GM19025 (cell line): ENCODE measurements at regions not wholly inside any gene's neighbourhood (a gene's known extent, or its start where the extent isn't known, plus 50 kb on each side); places are given as distances from the start of the nearest gene placed in this dataset.
"Not testable (repeated sequence)": the region's sequence is repeated elsewhere in the genome, so short reads cannot be mapped to it uniquely, and the experiment has no call there.

Experiments used
- ATAC-seq: cut with Tn5 transposase; IDR thresholded peaks from one replicate; pipeline ENCODE4 v1.9.1; 2021; ENCODE audit warnings: mild to moderate bottlenecking, low read depth, moderate library complexity; ENCODE audit not compliant: unreplicated experiment

DNA sequence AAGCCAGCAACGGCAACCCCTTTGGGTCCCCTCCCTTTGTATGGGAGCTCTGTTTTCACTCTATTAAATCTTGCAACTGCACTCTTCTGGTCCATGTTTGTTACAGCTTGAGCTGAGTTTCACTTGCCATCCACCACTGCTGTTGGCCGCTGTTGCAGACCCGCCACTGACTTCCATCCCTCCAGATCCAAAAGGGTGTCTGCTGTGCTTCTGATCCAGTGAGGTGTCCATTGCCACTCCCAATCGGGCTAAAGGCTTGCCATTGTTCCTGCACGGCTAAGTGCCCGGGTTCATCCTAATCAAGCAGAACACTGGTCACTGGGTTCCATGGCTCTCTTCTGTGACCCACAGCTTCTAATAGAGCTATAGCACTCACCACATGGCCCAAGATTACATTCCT lies 615.1 kb downstream of the CETN3 start:
- ATAC-seq: not testable (repeated sequence)

GRCh38 chr5:89779734-89780133 lies 629.8 kb downstream of the CETN3 start:
- ATAC-seq: not testable (repeated sequence)

- ATAC-seq: no peak
Observed at GRCh38 chr5:89777758-89778157, 631.8 kb downstream of the CETN3 start.

- no peak for ATAC-seq
Observed at GRCh38 chr5:89769975-89770374, 639.6 kb downstream of the CETN3 start.

GRCh38 chr5:89759802-89760201 lies 649.8 kb downstream of the CETN3 start:
- ATAC-seq: no peak

GRCh38 chr5:89758146-89758545 lies 651.4 kb downstream of the CETN3 start:
- no peak for ATAC-seq

- no peak for ATAC-seq
Observed at GRCh38 chr5:89756955-89757354, 652.6 kb downstream of the CETN3 start.

DNA sequence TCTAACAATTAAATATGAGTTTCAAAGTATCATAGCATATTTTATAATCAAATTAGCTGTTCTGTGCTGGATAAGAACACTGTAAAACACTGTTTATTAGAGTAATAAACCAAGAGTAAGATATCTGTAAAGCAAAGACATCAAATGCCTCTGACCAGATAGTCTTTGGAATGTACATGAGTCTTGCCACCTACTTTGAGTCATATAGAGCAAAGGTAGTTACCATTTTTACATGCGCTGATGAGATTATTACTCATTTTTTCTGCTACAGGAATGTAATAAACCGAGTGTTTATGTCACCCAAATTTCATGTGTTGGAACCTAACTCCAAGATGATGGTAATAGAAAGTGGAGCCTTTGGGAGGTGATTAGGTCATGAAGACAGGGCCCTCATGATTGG lies 654.5 kb downstream of the CETN3 start:
- ATAC-seq: no peak

- ATAC-seq: no peak
Observed at GRCh38 chr5:89735082-89735481, 674.5 kb downstream of the CETN3 start.

- no peak for ATAC-seq
Observed at GRCh38 chr5:89733772-89734171, 675.8 kb downstream of the CETN3 start.

GRCh38 chr5:89729623-89730301 lies 679.8 kb downstream of the CETN3 start:
- ATAC-seq: no peak

GRCh38 chr5:89728750-89729149 lies 680.8 kb downstream of the CETN3 start:
- ATAC-seq: no peak

- no peak for ATAC-seq
Observed at GRCh38 chr5:89728134-89728533, 681.4 kb downstream of the CETN3 start.

DNA sequence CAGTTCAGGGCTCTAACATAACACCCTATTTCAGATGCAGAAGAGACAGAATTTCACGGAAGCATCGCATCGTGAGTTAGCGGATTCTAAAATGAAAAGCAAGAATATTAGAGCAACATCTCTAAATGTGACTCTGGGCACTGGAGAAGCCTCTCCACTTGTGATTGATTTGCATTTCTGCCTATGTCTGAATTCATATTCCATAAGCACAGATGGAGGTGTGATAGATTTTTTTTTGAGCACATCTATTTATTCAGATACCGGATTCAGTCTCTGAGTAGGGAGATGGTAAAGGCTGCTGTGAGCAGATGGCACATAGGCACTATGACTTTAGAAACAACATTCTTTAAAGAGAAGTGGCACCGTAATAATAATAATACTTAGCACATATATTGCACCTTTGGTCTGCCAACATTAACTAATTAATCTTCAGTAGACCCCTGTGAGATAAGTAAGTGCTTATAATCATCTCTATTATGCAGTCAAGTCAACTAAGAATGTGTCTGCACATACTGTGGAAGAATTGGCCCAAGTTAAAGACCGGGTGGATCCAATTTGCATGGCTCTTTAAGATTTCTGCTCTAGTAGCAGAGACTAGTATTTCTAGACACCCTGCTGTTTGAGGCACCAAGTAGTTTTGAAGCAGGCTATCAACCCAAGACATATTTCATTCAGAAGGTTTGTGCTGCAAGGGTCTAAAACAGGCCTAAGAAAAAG lies 685.0 kb downstream of the CETN3 start:
- no peak for ATAC-seq

GRCh38 chr5:89723907-89724306 lies 685.6 kb downstream of the CETN3 start:
- no peak for ATAC-seq

GRCh38 chr5:89722538-89722937 lies 687.0 kb downstream of the CETN3 start:
- no peak for ATAC-seq

DNA sequence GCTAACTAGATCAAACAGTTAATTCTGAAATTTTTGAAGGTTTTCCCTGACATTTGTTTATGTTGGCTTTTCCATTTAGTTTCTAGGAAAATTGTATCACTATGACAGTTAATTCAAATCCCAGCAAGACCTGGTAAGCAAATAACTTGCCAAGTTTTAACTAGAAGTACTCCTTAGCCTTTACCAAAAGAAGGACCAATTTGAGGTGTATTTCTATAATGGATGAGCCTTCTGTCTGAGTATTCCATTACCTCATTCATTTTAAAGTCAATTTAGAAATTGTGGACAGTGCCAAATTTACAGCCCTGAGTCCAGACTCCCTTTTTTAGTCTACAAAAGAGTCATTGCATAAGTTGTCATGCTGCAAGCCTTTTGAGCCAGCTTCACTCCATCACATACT lies 687.6 kb downstream of the CETN3 start:
- ATAC-seq: no peak

GRCh38 chr5:89721353-89721752 lies 688.2 kb downstream of the CETN3 start:
- no peak for ATAC-seq

DNA sequence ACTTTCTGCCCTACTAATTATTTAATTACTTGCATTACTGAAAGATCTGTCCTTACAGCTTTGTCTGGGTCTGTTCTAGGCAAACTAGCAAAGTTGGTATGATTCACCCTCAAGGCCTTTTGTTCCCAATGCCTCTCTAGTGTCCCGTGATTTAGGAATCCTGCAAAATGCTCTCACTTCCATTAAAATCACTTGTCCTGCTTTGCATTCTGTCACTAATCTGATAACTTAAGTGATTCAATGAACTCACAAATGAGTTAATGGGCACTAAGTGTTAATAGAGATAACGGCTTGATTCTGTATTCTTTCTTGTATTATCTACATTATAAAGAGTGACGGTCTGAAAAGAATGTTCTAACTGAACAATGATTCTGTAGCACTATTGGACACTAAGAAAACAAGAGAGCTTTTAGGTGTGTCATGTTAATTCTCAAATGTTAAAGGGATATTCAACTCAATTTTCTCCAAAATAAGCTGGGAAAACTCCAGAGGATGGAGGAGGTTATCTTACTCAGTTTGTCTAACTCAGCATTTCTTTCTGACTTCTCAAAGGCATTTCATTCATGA lies 697.3 kb downstream of the CETN3 start:
- no peak for ATAC-seq

DNA sequence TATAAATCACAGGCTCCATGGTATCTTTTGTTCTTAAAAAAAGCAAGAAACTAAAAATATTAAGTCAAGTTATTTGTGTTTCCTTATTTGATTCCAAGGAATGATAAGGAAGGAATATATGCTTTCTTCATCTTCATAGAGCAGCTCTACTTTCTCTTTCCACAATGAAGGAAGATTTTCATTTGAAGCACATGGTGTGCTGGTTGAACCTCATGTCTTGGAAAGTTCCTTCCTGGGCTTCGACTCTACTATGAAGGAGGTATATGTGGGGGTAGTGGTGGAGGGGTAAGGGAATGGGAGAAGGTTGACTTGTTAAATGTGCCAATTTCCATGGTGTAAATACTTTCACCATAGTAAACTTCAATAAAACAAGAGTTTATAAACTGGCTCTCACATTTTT lies 698.0 kb downstream of the CETN3 start:
- no peak for ATAC-seq

GRCh38 chr5:89710006-89710405 lies 699.5 kb downstream of the CETN3 start:
- ATAC-seq: no peak

- ATAC-seq: no peak
Observed at GRCh38 chr5:89707891-89708290, 701.7 kb downstream of the CETN3 start.
